PFSK-1 (cell line): ENCODE measurements at regions not wholly inside any gene's neighbourhood (a gene's known extent, or its start where the extent isn't known, plus 50 kb on each side); places are given as distances from the start of the nearest gene placed in this dataset.

Experiments used
- FOXP2 ChIP-seq: optimal IDR thresholded peaks from 2 replicates; pipeline ENCODE3; 2011; ENCODE audit warnings: borderline replicate concordance, control low read depth, inconsistent platforms; ENCODE audit not compliant: insufficient read depth; ENCODE audit errors: extremely low read length, extremely low read depth
- POLR2AphosphoS5 ChIP-seq: IDR thresholded peaks from 2 replicates; pipeline ENCODE4 v1.6.1; 2012; ENCODE audit warnings: low read depth, mild to moderate bottlenecking, control low read depth, low read length, moderate library complexity
- SIN3A ChIP-seq: IDR thresholded peaks from 2 replicates; pipeline ENCODE4 v1.6.1; 2012; ENCODE audit warnings: mild to moderate bottlenecking, low read length, moderate library complexity, borderline replicate concordance; ENCODE audit not compliant: insufficient read depth
- TAF1 ChIP-seq: IDR thresholded peaks from 2 replicates; pipeline ENCODE4 v1.6.1; 2012; ENCODE audit warnings: low read length, control low read depth, borderline replicate concordance; ENCODE audit not compliant: insufficient read depth
- TF ChIP-seq, protein P1 (sequence below), 2 experiments: IDR thresholded peaks; 2 replicates each; pipeline versions ENCODE4 v1.6.1 to v1.8.0; 2011 to 2012; ENCODE audit warnings: low read depth in 2 of 2, low read length in 2 of 2, control low read depth in 1 of 2, inconsistent platforms in 1 of 2, mild to moderate bottlenecking in 1 of 2, moderate library complexity in 1 of 2; ENCODE audit not compliant: insufficient read depth in 1 of 2

GRCh38 chr14:45359746-45360145, 106.7 kb upstream of the MIS18BP1 start:
- TF ChIP-seq POLR2AphosphoS5: no peak
- TF ChIP-seq, protein P1, sequence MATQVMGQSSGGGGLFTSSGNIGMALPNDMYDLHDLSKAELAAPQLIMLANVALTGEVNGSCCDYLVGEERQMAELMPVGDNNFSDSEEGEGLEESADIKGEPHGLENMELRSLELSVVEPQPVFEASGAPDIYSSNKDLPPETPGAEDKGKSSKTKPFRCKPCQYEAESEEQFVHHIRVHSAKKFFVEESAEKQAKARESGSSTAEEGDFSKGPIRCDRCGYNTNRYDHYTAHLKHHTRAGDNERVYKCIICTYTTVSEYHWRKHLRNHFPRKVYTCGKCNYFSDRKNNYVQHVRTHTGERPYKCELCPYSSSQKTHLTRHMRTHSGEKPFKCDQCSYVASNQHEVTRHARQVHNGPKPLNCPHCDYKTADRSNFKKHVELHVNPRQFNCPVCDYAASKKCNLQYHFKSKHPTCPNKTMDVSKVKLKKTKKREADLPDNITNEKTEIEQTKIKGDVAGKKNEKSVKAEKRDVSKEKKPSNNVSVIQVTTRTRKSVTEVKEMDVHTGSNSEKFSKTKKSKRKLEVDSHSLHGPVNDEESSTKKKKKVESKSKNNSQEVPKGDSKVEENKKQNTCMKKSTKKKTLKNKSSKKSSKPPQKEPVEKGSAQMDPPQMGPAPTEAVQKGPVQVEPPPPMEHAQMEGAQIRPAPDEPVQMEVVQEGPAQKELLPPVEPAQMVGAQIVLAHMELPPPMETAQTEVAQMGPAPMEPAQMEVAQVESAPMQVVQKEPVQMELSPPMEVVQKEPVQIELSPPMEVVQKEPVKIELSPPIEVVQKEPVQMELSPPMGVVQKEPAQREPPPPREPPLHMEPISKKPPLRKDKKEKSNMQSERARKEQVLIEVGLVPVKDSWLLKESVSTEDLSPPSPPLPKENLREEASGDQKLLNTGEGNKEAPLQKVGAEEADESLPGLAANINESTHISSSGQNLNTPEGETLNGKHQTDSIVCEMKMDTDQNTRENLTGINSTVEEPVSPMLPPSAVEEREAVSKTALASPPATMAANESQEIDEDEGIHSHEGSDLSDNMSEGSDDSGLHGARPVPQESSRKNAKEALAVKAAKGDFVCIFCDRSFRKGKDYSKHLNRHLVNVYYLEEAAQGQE (IDR thresholded peaks at IDR 0.05; ENCODE audit: insufficient read depth in 1 of 2, low read depth in 2 of 2, low read length in 2 of 2): no peak
- TF ChIP-seq TAF1: no peak
- TF ChIP-seq SIN3A: no peak
- no peak for TF ChIP-seq FOXP2

DNA sequence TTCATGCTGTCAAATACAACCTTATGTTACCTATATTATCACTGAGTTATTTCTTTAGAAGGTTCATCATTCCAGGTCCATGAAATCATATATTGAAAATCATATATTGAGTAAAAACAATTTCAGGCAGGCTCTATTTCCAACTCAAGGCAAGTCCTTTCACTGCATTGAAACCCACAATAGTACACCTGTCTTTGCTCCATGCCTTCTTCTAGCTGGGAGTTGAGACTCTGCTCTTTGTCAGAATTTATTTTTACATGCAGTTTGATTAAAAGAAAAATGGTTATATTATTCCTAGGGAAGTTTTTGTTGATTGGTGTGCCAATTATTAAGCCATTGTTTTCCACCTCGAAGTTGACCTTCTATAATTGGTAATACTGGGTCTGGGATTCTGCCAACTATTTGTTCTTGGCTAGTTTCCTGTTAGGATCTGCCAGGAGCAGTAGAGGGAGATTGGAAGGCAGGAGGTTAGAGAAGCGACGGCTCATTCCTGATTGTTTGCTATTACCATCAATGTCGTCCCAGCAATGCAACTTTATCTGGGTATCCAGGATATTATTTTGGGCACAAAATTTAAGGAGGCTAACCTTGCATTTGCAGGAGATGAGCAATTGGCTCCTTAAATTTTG, 79.5 kb upstream of the MIS18BP1 start:
- TF ChIP-seq TAF1 (no peak), SIN3A (no peak), POLR2AphosphoS5 (no peak)

DNA sequence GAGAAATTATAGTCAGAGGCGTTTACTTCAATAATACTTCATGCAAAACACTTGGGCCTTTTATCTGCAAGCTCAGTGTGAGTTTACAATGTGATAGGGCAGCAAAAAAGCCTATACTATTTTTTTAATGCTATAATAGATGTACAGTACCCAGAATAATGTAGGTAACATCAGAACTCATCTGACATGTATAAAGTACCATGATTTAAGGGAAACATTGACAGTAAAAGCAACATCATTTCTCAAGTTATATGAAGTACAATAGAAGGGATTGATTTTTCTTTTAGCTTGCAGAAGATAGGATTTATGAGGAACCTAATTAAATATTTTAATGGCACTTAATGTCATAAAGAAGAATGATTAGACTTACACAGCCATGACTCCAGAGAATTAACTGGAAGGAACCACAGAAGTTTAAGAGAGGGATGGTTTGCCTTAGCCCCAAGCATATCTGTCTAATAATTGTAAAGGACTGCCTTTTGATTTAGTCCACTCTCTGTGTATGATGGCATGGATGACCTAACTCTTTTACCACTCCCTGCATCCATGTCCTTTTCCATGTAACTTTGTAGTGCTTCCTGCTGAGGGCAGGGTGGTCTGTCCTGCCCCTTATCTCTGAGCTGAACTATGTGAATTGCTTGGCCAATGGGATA, 55.9 kb upstream of the MIS18BP1 start:
- TF ChIP-seq TAF1 (no peak), SIN3A (no peak)
